HG03457 (cell line): ENCODE measurements at regions not wholly inside any gene's neighbourhood (a gene's known extent, or its start where the extent isn't known, plus 50 kb on each side); places are given as distances from the start of the nearest gene placed in this dataset.
A peak's percentile ranks its signal among the peaks of the same experiment; 100 is the strongest.

Experiments used
- ATAC-seq: cut with Tn5 transposase; IDR thresholded peaks from one replicate; pipeline ENCODE4 v1.9.1; 2021; ENCODE audit warnings: moderate number of reproducible peaks; ENCODE audit not compliant: unreplicated experiment

DNA sequence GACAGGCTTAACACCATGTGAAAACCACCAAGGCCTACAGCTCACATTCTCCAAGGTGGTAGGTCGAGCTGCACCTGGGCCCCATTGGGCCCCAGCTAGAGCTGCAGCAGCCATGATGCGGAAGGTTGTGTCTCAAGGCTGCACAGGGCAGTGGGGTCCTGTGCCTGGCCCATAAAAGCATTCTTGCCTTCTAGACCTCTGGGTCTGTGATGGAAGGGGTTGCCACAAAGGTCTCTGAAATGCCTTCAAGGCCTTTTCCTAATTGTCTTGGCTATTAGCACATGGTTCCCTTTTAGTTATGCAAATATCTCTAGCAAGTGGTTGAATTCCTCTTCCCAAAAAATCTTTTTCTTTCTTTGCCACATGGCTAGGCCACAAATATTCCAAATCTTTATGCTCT is 52.5 kb upstream of the C11orf58 start:
- no peak for ATAC-seq

- no peak for ATAC-seq
These were observed 59.9 kb upstream of the C11orf58 start for GRCh38 chr11:16678466-16679116.

DNA sequence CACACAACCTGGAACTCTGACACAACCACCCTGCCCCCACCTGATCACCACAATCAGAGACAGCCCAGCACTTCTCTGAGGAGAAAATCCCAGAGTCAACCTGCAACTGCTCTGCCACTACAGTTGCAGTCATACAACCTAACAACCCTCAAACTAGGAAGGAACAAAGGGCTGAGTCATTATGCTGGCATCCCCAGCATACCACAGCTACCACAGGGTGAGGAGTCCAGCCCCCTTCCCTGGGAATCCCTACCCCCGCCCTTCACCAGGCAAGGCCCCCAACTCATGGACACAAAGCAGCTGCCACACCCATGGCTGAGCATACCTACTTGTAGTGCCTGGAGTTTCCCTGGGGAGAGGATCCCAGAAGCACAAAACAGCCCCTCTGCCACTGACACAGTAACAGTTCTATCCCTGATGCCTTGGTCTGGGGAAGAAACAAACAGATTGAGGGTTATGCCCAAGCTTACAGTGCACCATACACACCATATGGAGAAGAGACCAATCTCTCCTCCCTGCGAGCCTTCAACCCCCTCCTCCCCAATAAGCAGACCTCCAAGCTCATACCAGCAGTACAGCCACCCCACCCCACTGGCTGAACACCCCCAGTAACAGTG is 68.5 kb upstream of the C11orf58 start:
- ATAC-seq = no peak

GRCh38 chr11:16632295-16633200 is 105.9 kb upstream of the C11orf58 start:
- no peak for ATAC-seq

GRCh38 chr11:16630651-16631050 is 107.8 kb upstream of the C11orf58 start:
- ATAC-seq = no peak

DNA sequence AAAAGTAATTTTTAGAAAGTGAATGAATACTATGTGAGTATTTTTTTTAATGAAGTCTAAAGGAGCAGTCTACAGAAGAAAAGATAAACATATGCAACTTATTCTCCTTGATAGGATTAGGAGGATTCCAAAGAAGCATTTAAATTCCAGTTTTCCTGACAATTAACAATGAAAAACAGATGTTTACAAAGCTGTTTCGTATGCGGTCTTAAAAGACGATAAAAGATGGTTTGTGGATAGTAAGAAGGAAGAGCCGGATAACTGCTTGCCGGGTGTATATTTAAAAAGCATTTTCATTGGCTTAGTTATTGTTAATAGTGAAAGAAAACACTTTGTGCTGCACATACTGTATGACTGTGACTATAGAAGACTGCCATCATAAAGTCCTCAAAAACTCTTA is 120.0 kb upstream of the C11orf58 start:
- no peak for ATAC-seq

- ATAC-seq = no peak
These were observed 123.0 kb upstream of the C11orf58 start for GRCh38 chr11:16615480-16615879.

DNA sequence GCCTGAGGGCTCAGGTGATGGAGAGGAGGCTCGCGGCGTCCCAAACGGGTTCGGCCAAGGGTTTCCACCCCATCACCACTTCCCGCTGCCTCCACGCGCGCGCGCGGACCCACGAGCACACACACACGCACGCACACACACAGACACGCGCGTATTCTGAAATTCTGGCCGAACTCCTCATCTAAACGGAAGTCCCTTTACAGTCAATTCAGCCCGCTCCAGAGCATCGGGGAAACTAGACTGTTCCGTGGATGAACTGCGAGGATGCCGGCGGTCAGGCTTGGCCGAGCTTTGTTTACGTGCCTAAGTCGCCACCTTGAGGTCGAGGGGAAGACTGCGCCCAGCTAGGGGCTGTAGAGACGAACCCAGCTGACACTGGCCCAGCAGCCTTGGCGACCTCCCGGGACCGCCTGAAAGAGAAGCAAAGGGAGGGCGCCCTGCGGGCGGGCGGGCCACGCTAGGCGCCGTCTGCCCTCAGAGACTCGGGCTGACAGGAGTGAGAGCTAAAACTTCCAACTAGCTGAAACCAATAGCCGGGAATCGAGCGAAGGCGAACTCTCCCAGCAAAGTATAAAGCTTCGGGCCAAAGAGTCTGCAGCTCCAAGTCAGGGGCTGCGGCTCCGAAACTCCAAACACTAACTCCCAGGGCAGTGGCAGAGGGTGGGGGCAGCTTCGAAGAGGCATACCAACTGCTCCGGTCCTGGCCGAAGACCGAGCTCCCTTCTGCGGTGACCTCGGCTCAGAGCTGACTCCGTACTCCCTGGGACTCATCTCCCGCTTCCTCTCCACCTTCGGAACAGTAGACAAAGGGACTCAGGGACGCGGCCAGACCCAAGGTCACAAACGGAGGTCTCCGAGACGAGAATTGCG is 124.7 kb upstream of the C11orf58 start:
- peak; percentile 96 for ATAC-seq

- no peak for ATAC-seq
These were observed 125.3 kb upstream of the C11orf58 start for GRCh38 chr11:16613262-16613511.

DNA sequence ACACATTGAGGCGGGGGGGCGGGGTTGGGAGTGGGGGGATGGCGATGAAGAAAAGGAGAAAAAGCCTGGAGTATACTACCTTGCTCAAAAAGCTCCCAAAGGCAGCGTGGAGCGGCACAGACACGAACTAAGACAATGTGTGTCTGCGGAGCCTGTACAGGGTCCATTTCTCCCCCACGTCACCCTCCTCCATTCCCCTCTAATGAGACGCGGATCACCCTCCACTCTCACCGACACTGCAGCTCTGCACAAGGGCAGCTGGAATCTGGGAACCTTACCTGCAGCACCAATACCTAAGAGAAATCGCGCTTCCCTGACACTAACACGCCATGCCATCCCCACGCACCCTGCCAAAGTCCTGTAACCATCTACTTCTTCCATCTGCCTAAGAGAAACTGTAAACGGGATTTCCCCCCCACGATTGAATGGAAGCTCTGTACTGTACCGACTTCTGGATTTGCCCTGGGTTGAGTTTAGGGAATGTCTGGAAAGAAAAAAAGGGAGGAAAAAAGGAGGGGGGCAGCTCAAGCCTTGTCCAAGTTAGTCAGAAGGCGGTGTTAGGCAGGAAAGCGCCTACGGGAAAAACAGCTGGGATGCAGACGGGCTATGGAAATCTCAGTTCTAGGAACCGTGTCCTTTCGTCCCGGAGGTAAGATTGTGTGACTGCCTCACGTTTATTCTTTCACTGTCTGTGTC is 125.7 kb upstream of the C11orf58 start:
- ATAC-seq = no peak

DNA sequence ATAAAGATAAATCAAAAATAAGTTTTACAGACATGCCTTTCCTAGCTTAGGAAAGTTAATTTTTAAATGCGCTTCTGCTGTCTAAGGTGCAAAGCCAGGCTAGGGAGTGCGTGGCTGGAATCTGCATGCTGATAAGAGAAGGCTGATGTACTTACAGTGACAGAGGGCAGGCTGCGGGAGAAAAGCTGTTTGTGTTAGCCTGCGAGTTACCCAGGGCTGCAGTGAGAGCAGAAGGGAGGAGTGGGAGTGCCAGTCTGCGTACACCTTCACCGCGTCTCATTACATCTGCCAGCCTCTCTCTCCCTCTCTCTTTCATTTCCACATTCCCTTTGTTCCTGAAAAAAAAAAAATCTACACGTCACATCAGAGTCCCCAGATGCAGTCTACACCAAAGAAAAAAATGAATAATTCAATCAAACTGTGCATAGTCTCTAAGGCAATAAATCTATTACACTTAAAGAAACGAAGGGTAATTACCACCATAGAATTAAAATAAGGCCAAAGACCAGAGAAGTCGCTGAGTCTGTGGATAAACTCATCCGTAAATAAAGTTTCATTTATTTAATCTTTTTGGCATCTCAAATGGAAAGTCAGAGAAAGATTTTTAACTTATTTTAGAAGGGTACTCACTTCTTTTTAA is 126.4 kb upstream of the C11orf58 start:
- no peak for ATAC-seq

- ATAC-seq = no peak
These were observed 127.0 kb upstream of the C11orf58 start for GRCh38 chr11:16611401-16611921.

GRCh38 chr11:16610738-16611388 is 127.6 kb upstream of the C11orf58 start:
- no peak for ATAC-seq

DNA sequence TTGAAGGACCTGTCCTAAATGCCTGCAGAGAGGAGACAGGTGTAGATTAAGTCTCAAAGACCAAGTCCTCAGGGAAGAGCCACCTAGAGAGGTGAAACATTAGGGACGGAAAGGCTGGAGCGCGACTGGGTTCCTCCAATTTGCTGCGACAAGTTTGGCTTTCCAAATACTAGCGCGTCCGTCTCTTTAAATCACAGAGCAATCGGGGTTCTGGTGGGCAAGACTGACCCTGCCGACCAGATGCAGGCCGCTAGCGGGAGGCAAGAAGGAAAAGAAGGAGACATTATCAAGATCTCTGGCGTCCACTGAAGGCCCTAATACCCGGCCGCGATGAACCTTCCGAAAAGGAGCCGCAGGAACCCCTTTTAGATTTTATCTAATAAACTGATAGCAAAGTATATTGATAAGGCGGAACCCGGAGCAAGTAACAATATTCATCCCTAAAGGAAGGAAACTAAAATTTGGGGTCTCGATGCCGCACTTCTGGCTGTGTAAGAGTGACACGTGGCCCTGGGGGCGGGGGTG is 128.2 kb upstream of the C11orf58 start:
- ATAC-seq = no peak

GRCh38 chr11:16609769-16610168 is 128.7 kb upstream of the C11orf58 start:
- no peak for ATAC-seq

GRCh38 chr11:16607675-16608644 is 130.5 kb upstream of the C11orf58 start:
- ATAC-seq = no peak

DNA sequence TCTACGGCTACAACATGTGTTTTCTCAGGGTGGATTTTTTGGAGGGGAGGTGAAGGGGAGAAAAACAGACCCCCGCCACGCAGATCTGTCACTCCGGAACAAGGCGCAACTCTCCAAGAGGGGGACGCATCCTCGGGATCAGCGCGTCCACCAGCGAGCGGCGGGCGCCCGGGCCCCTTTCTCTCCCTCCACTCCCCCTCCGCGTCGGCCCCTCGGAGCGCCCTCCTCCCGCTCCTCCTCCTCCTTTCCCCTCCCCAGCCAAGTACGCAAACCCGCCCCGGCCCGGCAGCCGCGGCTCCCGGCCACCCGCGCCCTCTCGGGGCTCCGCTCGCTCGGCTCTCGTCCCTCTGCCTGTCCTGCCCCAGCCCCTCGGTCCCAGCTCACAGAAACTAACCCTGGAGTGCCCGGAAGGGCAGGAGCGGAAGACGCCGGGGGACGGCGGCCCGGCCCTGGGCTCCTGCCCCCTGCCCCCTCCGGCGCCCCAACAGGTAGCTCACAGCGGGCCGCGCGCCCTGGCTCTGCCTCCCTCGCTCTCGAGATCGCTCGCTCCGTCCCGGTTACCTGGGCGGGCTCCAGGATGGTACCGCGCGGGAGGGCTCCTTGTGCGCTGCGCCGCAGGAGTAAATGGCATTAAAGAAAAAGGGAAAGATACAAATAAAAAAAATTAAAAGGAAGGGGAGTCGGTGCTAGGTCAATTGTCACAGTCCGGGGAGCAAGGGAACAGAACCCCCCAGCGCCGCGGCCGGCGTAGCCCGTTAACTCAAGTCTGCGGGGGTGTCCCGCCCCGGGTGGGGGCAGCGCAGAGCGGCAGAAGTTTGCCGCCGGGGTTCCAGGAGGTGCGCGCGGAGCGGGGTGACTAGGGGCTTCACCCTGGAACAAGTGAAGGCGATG is 131.4 kb upstream of the C11orf58 start:
- ATAC-seq = no peak
